Prostate gland (tissue), 2 donors: ENCODE measurements at regions not wholly inside any gene's neighbourhood (a gene's known extent, or its start where the extent isn't known, plus 50 kb on each side); places are given as distances from the start of the nearest gene placed in this dataset.
"Not testable (repeated sequence)": the region's sequence is repeated elsewhere in the genome, so short reads cannot be mapped to it uniquely, and the experiment has no call there.

ENCODE experiments used
- DNase-seq: peaks from one replicate; pipeline ENCODE4 v3.0.0-alpha.2; 2019; ENCODE audit warnings: low spot score
- H3K27ac ChIP-seq, 2 donors: fragments of 200-600 bp; sonication (generic); 2 replicates each; pipeline ENCODE4 v1.5.1; 2017 to 2019
- H3K27me3 ChIP-seq: fragments of 200-600 bp; sonication (generic); replicated peaks from 2 replicates; pipeline ENCODE4 v1.5.1; 2019; ENCODE audit not compliant: insufficient read depth
- H3K36me3 ChIP-seq, 2 donors: fragments of 200-600 bp; sonication (generic); 1 replicate in 1 of 2; 2 replicates in 1 of 2; pipeline versions ENCODE4 v1.5.1 to v1.8.1; 2017 to 2019
- H3K4me1 ChIP-seq: fragments of 200-600 bp; sonication (generic); replicated peaks from 2 replicates; pipeline ENCODE4 v1.5.1; 2019
- H3K4me3 ChIP-seq, 2 donors: fragments of 200-600 bp; sonication (generic); 2 replicates each; pipeline ENCODE4 v1.5.1; 2017 to 2019
- H3K9me3 ChIP-seq: fragments of 200-600 bp; sonication (generic); 2 replicates; pipeline ENCODE4 v1.5.1; 2017
- CTCF ChIP-seq, 4 experiments: fragments of 200-600 bp in 2 of 4; fragments of 450-650 bp in 2 of 4; sonication (generic) in 2 of 4; IDR thresholded peaks; 1 replicate in 3 of 4; 2 replicates in 1 of 4; pipeline ENCODE4 v1.5.1; 2016 to 2019; ENCODE audit warnings: antibody characterized with exemption in 4 of 4, mild to moderate bottlenecking in 2 of 4, moderate library complexity in 2 of 4
- POLR2A ChIP-seq: fragments of 450-650 bp; IDR thresholded peaks from one replicate; pipeline ENCODE4 v1.6.1; 2016; ENCODE audit warnings: antibody characterized with exemption, mild to moderate bottlenecking
- POLR2AphosphoS5 ChIP-seq: sonication (generic); formaldehyde crosslinking; IDR thresholded peaks from one replicate; pipeline ENCODE4 v1.6.1; 2017; ENCODE audit warnings: antibody characterized with exemption
- WGBS: methylation state at CpG from one replicate; pipeline ENCODE4 v1.1.5; 2018; 5-methylcytosine and 5-hydroxymethylcytosine counted together
- intact Hi-C: fragments of 100-400 bp; cut with DNase I; formaldehyde crosslinking; loops from one replicate; pipeline ENCODE4 v1.14.2; 2022

GRCh38 chr21:20283836-20284235 lies 714.4 kb upstream of the NCAM2 start:
- no peak for TF ChIP-seq POLR2AphosphoS5
- TF ChIP-seq CTCF (IDR thresholded peaks at IDR 0.05), result no peak
- no peak for TF ChIP-seq POLR2A
- Histone ChIP-seq H3K36me3 (no peaks in the 10 kb centered on the region), H3K4me3 (no peak overlapping the region), H3K27ac (no peak overlapping the region), H3K4me1 (no peaks in the 10 kb centered on the region), H3K9me3 (no peaks in the 10 kb centered on the region), H3K27me3 (no peaks in the 10 kb centered on the region)
- DNase-seq, result no peak
- intact Hi-C loops, result no loop called here
- WGBS, result 75% methylated on average over 1 of the region's 1 CpG

DNA sequence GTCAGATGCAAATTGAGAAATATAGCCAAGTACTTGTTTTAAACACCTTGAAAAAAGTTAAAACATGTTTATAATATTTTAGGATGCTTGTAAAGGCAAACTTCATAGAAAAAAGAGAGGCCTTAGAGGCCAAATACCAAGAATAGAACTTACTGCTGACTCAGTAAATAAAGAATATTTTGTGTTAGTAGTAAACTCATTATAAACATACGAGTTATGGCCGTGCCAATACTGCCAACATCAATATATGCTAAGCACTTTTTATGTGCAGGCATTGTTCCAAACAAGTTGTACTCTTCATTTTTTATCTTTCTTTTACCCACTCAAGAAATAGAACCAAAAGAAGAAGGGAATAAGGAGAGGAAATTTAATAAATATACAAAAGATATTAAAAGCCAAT lies 705.9 kb upstream of the NCAM2 start:
- no peak for TF ChIP-seq CTCF (IDR thresholded peaks at IDR 0.05)
- TF ChIP-seq POLR2A, result no peak
- no peak for TF ChIP-seq POLR2AphosphoS5
- intact Hi-C loops, result no loop called here

GRCh38 chr21:20292854-20293253 lies 705.4 kb upstream of the NCAM2 start:
- intact Hi-C loops, result not testable (repeated sequence)
- 57% methylated on average over 5 of the region's 5 CpGs for WGBS

More for the DNA sequence above, 705.9 kb upstream of the NCAM2 start:
- WGBS, result 17% methylated on average over 2 of the region's 2 CpGs
- no peak overlapping the region for H3K27ac ChIP-seq
- DNase-seq, result no peak
- no peaks in the 10 kb centered on the region for H3K9me3 ChIP-seq
- no peaks in the 10 kb centered on the region for H3K27me3 ChIP-seq
- H3K4me1 ChIP-seq, result no peaks in the 10 kb centered on the region
- no peak overlapping the region for H3K4me3 ChIP-seq
- H3K36me3 ChIP-seq, result no peaks in the 10 kb centered on the region

DNA sequence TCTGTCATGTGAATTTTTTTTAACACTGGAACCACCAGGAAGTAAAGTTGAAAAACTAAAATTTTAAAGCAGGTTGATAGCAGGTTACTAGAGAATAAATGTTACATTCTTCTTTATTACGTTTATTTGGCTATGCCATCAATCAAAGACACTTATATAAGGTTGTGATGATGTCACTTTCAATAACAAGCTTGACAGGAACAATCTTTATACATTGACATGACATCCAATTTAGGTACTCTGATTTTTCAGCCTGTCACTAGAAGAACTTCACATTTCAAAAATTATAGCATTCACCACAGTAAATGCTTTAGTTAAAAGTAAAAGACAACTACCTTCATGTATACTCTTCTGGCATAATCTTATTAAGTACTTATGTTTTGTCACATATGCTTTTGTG lies 696.8 kb upstream of the NCAM2 start:
- no peaks in the 10 kb centered on the region for H3K4me1 ChIP-seq
- no peak for DNase-seq
- H3K36me3 ChIP-seq, result no peaks in the 10 kb centered on the region
- H3K27me3 ChIP-seq, result no peaks in the 10 kb centered on the region
- whole genome bisulfite sequencing, result 54% methylated on average over 1 of the region's 1 CpG
- H3K4me3 ChIP-seq, result no peak overlapping the region
- intact Hi-C loops, result no loop called here
- no peaks in the 10 kb centered on the region for H3K9me3 ChIP-seq
- TF ChIP-seq POLR2AphosphoS5, result no peak
- no peak for TF ChIP-seq CTCF (IDR thresholded peaks at IDR 0.05)
- no peak for TF ChIP-seq POLR2A
- no peak overlapping the region for H3K27ac ChIP-seq

More at GRCh38 chr21:20292854-20293253, 705.4 kb upstream of the NCAM2 start:
- H3K4me1 ChIP-seq, H3K4me3 ChIP-seq, H3K27ac ChIP-seq, H3K36me3 ChIP-seq, H3K27me3 ChIP-seq, DNase-seq, H3K9me3 ChIP-seq: not testable (repeated sequence)

DNA sequence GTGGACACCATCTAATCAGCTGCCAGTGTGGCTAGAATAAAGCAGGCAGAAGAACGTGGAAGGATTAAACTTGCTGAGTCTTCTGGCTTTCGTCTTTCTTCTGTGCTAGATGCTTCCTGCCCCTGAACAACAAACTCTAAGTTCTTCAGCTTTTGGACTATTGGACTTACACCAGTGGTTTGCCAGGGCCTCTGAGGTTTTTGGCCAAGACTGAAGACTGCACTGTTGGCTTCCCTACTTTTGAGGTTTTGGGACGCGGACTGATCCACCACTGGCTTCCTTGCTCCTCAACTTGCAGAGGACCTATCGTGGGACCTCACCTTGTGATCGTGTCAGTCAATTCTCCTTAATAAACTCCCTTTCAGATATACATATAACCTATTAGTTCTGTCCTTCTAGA lies 696.1 kb upstream of the NCAM2 start:
- no peaks in the 10 kb centered on the region for H3K9me3 ChIP-seq

More for the DNA sequence above, 696.1 kb upstream of the NCAM2 start:
- Histone ChIP-seq H3K4me1 (no peaks in the 10 kb centered on the region), H3K27ac (no peak overlapping the region), H3K4me3 (no peak overlapping the region), H3K36me3 (no peaks in the 10 kb centered on the region), H3K27me3 (no peaks in the 10 kb centered on the region)
- TF ChIP-seq POLR2A, result no peak
- TF ChIP-seq POLR2AphosphoS5, result no peak
- TF ChIP-seq CTCF (IDR thresholded peaks at IDR 0.05), result no peak
- no peak for DNase-seq
- intact Hi-C loops, result no loop called here
- WGBS, result 61% methylated on average over 6 of the region's 6 CpGs
